HUDEP-2 (cell line): ENCODE measurements at regions not wholly inside any gene's neighbourhood (a gene's known extent, or its start where the extent isn't known, plus 50 kb on each side); places are given as distances from the start of the nearest gene placed in this dataset.
"Not testable (repeated sequence)": the region's sequence is repeated elsewhere in the genome, so short reads cannot be mapped to it uniquely, and the experiment has no call there.

ENCODE experiments used
- DNase-seq, 76 experiments: peaks; one replicate each; lab custom pipeline; 2025; ENCODE audit not compliant: unreplicated experiment in 76 of 76; lab: John Stamatoyannopoulos, UW

DNA sequence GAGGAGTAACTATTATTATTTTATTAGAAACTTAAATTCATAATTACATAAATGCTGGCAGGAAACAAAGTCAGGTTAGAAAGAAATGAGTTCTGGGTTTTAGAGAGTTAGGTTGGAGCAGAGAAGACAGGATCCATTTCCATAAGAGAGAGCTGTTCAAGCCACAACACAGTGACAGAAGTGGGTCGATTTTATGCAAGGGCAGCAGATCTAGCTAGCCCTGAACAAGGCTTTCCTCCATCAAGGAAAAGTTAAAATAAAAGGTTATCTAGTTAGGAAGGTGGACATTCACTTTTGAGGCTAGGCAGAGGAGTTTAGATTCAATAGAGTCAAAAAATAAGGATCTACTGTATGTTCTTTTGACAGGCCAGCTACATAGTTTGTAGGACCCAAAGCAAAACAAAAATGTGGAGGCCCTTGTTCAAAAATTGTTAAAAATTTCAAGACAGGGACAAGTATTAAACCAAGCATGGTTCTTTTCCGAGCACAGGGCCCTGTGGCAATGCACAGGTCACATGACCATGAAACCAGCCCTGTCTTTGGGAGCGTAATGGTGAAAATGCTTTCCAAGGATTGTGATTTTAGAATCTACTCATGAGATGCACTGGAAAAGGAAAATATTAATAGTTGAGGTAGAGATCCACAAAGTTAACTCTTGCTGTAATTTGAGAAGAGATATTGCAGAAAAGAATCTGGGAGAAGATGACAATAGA is 91.2 kb upstream of the CREB1 start:
- no peak for DNase-seq

DNA sequence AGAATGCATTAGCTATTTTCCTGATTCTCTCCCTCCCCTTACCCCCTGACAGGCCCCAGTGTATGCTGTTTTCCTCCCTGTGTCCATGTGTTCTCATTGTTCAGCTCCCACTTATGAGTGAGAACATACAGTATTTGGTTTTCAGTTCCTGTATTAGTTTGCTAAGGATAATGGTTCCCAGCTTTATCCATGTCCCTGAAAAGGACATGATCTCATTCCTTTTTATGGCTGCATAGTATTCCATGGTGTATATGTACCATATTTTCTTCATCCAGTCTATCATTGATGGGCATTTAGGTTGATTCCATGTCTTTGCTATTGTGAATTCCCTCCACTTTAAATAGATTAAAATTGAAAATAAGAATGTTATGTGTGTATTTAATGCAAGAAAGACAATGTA is 89.9 kb upstream of the CREB1 start:
- not testable (repeated sequence) for DNase-seq

DNA sequence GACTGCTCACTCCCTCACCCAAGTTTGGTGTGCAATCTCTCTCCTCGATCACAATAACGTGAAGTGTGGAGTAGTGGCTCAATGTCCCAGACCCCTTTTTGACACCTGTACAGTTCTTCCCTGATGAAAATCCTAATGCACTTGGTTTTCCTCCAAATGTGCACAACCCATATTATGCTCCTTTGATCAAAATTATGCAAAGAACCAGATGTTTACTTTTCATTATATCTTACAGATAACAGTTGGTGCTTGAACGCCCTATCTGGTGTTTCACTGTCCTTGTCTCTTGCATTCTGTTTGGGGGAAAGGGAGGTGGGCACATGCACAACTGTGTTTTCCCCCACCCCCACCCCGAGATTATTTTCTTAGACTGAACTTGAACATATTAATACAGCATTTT is 85.0 kb upstream of the CREB1 start:
- DNase-seq = no peak

DNA sequence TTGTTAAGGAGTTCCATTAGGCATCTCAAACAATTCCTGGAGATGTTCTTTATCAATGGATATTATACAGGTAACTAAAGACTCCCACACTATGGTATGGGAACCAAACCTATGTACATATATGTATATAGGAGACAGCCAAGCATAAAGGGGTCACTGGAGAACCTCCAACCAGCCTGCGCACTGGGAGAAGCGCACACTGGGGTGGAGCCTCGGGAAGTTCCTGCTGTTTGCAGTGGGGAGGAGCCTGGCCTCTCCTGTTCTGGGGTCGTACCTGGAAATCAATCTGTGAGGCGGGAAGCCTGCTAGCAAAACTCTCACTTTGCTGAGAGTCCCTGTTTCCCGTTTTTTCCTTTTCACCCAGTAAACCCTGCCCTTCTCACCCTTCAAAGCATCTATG is 83.1 kb upstream of the CREB1 start:
- DNase-seq = no peak

DNA sequence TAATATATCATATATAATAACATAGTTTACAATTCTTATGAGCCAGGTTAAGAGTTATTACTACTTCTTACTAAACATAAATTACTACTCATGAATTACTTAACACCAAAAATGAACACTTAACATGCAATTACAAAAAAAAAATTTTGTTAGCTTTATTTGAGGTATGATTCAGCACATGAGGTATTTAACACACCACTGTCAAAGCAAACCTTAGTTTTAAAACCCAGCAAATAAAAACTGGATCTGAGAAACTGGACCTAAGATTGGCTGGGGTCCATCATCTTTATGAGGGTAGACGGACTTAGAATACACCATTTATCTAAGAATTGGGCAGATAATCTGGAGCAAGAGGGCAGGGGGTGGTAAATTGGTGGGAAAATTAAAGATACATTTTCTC is 81.8 kb upstream of the CREB1 start:
- no peak for DNase-seq

DNA sequence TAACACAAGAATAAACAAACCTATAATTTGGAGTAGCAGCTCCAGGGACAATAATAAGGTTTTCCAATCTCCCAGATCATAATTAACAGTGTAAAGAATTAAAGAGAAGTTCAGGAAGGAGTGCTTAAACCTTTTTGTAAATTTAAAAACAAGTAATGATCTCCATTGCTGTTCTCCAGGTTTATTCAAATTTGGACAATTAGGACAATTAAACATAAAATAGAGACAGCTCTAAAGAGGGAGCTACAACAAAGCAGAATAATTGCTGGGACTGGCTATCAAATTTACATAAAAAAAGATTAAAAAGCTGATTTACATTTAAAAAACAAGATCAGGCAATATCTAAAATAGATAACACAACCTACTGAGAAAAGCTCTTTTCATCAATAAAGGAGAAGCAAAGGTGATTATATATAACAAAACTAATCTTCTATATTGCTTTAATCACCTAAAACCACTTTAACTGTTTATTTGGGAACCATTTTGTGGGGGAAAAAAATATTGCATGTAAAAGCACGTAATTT is 80.1 kb upstream of the CREB1 start:
- DNase-seq = no peak

DNA sequence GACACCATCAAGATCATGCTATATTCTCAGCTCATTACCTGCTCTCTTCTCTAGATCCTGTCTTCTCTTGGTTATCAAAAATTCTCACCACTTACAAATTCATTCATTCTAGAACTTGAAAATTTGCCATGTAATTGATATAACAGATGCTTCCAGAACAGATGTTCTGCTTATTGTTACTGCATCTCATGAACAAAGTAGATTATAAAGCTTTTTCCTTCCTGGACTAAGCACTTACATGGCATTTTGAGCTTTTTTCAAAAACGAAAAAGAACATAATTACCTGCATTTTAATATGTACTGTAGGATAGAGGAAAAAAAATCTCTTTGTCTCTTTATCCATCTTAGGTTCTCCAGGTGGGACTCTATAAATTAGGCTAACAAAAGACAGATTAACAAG is 79.6 kb upstream of the CREB1 start:
- DNase-seq = no peak

DNA sequence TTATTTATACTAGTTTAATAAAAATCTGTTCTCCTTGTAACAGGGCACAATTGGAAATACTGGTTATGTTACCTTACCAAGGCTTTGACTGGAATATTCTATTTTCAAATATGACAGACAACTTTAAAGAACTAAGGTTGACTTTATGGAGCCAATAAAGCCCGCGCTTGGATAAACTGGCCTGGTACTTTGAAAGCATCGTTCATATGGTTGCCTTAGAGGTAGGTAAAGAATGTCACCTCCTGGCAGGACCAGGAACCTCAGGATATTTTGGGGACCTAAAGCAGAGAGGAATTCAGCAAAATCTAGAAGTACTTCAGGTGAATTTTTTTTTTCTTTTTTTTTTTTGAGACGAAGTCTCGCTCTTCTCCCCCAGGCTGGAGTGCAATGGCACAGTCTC is 71.2 kb upstream of the CREB1 start:
- no peak for DNase-seq

DNA sequence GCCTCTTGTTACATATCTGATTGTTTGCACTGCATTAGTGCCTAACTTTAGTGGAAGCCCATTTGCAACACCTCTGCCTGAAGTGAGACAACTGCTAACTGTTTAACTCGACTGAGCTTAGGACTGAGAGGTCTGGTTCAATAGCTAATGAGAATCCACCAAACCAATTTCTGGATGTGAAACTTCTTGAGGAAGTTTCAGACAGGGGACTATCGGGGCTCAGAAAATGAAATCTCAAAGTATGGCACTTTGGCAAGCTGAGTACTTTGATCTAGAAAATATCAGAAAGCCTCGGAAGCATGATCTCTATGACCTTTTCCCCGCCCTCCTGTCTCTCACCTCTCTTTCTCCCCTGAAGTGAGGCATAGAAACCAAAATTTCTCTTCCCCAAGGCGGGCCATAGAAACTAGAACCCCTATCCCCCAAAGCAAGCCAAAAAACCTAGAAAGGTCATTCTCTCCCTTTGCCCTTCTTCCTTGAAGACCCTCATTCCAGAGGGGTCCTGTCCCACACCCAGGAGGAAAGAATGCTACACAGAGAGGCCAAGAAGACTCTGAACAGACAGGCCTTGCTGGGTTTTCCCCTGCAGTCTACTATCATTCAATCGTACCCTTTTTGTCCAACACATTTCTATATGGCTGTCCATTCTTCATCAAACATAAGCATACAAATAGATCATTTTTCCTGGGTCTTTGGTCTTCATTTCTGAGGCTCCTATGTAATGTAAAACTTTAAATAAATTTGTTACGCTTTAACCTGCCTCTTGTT is 69.6 kb upstream of the CREB1 start:
- DNase-seq = no peak

DNA sequence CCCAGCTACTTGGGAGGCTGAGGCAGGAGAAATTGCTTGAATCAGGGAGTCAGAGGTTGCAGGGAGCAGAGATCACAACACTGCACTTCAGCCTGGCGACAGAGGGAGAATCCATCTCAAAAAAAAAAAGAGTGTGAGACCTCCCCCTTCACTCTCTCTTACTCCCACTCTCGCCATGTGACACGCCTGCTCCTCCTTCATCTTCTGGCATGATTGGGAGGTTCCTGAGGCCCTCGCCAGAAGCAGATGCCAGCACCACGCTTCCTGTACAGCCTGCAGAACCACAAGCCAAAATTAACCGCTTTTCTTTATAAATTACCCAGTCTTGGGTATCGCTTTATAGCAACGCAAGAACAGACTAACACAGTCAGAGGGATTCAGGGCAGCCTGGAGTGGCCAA is 66.3 kb upstream of the CREB1 start:
- DNase-seq = no peak

DNA sequence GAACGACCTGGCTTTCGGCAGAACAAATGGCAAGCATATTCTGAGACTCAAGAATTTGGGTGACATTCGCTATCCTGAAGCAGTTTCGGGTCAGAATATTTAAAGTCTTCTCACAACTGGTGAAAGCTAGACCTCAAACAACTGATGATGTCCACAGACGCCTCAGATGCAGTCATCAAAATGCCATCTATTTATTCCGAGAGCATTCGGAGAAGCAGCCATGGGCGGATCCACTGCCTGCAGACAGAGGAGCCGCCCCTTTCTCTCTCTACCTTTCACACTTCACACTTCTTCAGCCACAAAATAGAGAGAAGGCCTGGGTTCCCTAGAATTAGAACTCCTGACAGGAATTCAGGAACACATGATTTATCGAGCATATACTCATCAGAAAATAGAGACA is 65.8 kb upstream of the CREB1 start:
- DNase-seq = no peak

DNA sequence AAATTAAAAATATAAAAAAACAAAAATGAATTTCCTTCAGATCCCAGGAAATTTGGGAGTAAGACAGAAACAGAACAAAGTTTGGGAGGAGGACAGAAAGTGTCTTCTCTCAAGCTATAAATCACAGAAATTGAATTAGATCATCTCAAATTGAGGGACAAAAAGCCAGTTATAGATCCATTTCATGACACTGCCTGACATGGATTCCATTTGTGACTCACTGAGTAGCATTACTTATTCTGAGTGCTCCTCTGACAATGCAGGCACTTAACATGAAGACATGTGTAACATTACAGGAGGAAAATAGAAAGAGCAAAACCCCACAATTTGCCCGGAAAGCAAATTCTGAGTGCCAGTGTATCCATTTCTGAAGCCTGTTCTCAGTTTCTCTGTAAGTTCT is 63.9 kb upstream of the CREB1 start:
- DNase-seq = no peak

DNA sequence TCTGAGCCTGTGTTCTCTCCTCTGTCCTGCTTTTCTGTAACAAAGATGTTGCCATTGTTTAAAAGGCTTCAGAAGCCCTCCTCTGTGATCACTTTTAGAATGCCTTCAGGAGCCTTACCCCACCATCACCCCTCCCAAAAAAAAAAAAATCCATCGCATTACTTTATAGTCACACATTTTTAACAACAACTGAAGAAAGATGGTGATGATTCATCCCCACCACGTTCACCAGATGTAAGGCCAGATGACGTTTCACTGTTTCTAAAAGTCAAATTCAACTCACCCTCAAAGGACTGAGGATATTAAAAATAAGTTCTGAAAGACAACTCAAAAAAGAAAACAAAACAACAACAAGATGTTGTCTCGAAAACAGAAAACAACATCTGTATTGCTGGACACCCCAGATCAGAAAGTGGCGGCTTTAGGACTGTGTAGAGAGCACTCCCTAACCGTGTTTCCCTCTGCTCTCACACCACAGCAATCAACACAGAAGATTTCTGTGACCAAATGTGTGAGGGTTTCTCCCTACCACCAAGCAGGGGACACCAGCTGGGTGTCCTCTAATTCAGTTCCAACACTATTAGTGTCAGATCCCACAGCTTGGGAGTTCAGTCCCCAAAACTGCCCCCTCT is 61.9 kb upstream of the CREB1 start:
- DNase-seq = no peak

DNA sequence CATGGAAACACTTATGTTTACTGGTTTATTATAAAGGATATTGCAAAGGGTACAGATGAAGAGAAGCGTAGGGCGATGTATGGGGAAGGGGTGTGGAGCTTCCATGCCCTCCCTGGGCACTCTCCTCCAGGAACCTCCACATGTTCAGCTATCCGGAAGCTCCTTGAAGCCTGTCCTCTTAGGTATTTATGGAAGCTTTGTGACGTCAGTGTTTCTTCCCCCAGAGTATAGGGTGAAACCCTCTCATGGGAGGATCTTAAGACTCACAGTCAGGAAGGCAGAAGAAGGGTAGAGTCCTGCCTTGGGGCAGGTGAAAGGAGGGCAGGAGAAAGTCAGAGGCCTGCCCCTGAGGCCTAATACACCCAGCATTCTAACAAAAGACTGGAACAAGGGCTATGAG is 61.3 kb upstream of the CREB1 start:
- DNase-seq = no peak

DNA sequence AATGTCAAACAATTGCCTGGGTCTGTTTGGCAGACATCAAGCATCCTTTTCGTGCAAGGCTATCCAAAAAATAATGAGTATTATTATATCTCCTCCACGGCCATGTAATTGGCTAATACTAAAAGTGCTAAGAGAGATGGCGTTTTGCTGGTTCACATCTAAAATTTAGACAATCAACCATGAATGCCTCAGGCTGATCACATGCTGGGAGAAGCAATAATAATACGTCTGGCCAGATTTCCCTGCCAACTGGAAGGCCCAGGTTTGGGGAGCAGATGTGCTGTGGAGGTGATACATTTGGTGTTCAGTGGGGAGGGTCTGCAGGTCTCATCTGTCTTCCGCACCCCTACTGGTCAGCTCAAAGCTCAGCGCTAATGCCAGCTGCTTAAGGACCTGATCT is 60.3 kb upstream of the CREB1 start:
- DNase-seq = no peak

DNA sequence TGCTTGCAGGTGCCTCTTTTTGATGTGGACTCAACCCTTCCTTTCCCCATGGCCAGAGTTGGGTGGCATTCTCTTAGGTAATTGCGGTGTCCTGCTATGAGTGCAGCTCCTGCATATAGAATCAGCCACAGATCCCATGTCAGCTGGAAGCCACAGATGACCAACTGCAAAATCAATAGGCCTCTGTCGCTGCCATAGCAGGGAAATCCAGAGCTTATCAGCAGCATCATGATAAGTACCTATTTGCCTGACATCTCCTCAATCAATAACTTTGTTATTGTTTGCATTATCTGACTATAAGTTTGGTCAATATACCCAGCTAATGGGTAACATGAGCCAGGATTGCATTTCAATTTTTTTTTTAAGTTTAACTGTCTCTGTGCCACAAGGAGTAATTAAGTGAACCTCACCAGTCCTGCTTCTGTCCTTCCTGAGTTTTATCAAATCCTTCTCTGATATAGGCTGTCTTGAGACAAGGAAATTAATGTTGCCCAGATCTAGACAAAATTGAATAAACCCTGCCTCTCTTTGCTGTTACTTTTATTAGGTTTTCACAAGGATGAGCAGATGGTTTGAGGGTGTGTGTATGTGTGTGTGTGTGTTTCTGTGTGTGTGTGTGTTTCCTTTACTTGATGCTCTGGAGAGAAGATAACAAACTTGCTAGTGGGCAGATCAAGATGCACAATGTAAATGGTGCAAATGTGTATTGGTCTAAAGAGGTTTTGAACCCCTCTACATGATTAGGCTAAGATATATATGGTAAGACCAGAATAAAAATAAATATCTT is 59.6 kb upstream of the CREB1 start:
- no peak for DNase-seq

DNA sequence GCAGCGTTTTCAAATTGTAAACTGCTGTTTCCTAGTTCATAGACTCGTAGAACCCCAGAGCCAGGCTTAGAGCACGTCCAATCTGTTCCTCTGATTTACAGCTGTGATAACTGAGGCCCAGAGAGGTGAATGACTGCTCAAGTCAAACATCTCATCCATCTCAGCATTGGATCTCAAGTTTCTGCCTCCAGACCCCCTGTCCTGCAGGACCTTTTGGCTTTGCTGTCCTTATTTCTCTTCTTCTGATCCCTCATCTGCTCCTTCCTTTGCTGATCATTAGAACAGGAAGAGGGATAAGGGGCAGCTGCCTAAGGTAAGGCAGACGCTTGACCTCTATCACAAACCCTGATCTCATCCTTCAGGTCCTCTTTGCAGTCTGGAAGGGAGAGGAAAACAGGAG is 58.5 kb upstream of the CREB1 start:
- DNase-seq = no peak

DNA sequence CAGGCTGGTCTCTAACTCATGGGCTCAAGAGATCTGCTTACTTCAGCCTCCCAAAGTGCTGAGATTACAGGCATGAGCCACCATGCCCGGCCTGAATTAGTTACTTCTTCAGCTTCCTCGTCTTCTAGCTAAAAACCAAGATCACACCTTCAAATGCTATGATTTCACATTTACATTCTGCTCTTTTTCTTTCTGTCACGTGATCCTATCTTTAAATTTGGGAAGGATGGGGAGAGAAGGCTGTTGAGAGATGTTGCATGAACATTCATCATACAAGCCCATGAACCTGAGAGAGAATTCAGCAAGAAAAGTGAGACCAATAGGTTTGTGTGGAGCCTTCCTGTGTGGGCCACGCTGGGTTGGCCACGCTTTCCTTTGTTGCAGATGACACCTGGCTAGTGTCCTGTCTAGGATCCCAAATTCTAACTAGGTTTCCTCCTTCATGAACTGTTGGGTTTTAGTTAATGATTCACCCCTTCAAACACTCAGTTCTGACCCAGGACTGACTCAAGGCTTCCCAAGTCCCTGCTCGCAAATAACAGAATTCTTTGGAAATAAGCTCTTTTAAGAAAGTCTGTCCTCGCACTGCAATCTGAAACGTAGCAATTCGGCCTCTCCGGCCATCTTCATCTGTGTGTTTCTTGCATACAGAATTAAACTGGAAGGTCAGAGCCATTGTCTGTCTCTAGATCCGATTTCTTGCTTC is 57.3 kb upstream of the CREB1 start:
- no peak for DNase-seq

DNA sequence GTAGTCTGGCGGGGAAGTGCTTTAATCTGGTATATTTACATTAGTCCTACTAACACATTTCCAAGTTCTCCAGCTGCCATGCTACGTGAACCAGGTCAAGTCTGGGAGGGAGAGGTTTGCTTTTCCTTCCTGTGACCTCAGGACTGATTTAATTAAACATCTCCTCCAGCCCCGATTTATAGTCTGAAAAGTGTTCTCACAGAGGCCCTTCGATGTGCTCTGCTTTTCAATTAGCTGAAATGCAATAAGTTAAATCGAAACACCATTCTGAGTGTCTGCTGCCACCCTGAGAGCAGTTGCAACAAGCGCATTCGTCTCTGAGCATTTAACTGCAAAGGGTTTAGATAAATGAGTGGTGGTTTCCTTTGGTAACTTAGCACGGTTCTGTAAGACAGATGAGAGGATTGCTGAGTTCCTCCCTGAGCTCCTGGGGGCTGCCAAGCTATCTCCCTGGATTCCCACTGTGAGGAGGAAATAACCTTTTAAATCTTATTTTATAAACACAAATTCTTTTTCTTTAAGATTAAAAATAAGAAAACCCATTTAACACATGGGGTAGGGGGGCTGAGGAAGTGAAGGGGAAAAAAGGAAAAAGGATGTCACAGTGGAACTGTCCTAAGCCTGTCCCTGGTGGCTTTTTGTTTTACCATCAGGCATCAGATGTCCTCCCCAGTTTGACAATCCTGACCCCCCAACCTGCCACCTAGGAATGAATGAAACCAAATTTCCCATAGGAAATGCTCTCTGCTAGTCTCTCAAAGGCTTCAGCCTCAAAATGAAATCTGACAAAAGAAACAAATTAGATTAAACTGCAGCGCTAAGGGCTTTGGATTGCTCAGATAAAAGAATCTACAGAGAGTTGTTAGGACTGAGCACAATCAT is 56.5 kb upstream of the CREB1 start:
- peak in 42 of 76 experiments; percentile 2 to 61 (median 25) for DNase-seq

DNA sequence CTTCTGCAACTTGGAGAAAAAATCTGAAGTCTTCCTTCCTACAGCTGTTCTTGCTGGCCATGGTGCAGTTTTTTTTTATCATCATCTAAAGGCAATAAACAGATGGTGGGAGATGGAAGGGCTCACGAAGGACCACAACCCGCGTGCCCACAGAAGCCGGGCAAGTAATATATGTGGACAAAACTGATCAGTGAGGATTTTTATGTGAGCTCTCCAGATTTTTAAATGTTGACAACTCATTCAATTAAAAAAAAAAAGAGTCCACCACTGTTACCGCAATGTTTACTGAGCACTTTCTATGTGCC is 55.9 kb upstream of the CREB1 start:
- no peak for DNase-seq
